T follicular helper cell (primary cell): ENCODE measurements at regions not wholly inside any gene's neighbourhood (a gene's known extent, or its start where the extent isn't known, plus 50 kb on each side); places are given as distances from the start of the nearest gene placed in this dataset.
"Not testable (repeated sequence)": the region's sequence is repeated elsewhere in the genome, so short reads cannot be mapped to it uniquely, and the experiment has no call there.

Experiments used
- DNase-seq: peaks from one replicate; pipeline ENCODE4 v3.0.0-alpha.2; 2020; ENCODE audit warnings: low read depth

DNA sequence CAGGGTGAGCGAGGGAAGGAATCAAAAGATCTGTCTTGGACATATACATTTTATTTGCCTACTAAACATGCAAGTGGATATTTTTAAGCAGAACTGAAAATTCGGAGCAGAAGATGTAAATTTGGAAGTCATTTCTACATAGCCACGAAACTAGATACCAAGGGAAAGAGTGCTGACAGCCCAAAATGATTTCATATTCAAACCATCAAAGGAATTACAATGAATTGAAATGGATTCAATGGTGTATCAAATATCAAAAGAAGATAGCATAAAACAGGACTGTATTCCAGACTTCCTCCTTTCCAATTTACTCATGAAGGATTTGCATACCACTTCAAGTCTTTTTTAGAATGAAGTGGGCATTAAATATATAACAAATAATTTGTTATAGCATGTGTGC, 313.5 kb upstream of the KITLG start:
- no peak for DNase-seq

DNA sequence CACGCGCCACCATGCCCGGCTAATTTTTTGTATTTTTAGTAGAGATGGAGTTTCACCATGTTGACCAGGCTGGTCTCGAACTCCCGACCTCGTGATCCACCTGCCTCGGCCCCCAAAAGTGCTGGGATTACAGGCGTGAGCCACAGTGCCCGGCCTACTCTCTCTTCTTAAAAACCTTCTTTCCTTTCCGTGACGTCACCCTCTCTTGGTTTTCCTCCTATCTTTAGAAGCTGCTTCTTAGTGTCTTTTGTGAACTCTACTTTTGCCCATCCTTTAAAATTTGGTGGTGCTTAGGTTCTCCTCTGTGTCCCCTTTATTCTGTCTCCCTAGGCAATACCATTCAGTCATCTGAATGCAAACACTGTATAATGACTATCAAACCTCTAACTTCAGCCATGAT, 311.2 kb upstream of the KITLG start:
- DNase-seq = not testable (repeated sequence)

GRCh38 chr12:88889326-88890110, 309.2 kb upstream of the KITLG start:
- DNase-seq = no peak

DNA sequence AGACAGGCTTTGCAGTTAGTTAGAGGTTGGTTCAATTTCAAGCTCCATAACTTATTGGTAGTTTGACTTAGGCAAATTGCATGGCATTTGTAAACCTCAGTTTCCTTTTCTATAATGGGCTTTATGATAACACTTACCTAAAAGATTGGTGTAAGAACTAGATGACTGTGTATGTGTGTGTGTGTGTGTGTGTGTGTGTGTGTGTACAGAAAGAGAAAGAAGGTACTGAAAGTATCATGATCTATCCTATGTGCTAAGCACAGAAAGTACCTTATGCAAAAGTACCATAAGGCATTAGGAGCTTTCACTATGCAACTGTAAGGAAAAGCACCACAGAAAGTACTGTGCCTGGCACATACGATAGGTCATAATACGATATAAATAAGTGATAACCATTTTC, 304.3 kb upstream of the KITLG start:
- DNase-seq = no peak

- DNase-seq = no peak
These were observed 302.4 kb upstream of the KITLG start for GRCh38 chr12:88882662-88883061.

- DNase-seq = no peak
These were observed 299.8 kb upstream of the KITLG start for GRCh38 chr12:88880051-88880450.

GRCh38 chr12:88878295-88878694, 298.0 kb upstream of the KITLG start:
- no peak for DNase-seq

- no peak for DNase-seq
These were observed 296.6 kb upstream of the KITLG start for GRCh38 chr12:88876857-88877256.

- DNase-seq = no peak
These were observed 289.9 kb upstream of the KITLG start for GRCh38 chr12:88870000-88870737.

GRCh38 chr12:88868050-88868449, 287.8 kb upstream of the KITLG start:
- no peak for DNase-seq

- DNase-seq = no peak
These were observed 287.2 kb upstream of the KITLG start for GRCh38 chr12:88867510-88867909.

- DNase-seq = no peak
These were observed 286.6 kb upstream of the KITLG start for GRCh38 chr12:88866881-88867280.

- DNase-seq = no peak
These were observed 285.3 kb upstream of the KITLG start for GRCh38 chr12:88865537-88865936.

GRCh38 chr12:88860851-88861250, 280.6 kb upstream of the KITLG start:
- no peak for DNase-seq

- DNase-seq = no peak
These were observed 275.9 kb upstream of the KITLG start for GRCh38 chr12:88856201-88856600.

DNA sequence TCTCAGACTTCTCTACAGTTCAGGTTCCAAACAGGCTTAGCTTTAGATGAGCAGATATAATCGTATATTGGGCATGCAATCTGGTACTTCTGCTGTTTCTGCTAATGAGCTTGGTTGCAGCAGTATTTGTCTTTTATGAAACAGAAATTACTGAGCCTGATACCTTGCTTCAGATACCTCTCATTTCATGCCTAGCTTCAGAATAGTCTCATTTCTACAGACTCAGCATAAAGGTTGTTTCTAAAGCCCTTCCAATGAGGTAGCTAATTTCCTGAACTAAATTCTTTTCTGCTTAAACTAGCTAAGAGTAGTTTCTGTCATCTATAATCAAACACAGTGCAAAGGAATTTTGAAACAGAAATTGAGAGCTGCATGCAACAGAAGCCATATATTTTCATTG, 275.0 kb upstream of the KITLG start:
- DNase-seq = no peak

DNA sequence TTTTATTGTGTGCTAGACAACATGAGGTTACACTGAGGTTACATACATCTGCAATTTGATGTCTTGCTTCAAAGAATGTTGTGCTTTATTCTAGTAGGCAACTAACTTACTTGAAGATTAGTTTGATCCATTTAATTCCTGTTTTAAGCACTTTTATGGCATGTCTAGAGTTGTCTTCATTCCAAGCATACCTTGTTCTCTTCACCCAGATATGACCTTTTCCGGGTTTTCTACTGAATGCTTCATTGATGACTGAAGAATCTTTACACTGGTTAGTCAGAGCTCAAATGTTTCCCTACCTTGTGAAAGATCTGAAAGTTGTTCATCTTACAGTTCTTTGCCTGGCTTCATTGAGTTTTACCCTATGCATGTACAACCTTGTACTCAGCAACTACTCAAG, 274.0 kb upstream of the KITLG start:
- DNase-seq = no peak

DNA sequence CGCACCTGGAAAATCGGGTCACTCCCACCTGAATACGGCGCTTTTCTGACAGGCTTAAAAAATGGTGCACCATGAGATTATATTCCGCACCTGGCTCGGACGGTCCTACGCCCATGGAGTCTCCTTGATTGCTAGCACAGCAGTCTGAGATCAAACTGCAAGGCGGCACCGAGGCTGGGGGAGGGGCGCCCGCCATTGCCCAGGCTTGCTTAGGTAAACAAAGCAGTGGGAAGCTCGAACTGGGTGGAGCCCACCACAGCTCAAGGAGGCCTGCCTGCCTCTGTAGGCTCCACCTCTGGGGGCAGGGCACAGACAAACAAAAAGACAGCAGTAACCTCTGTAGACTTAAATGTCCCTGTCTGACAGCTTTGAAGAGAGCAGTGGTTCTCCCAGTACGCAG, 267.0 kb upstream of the KITLG start:
- not testable (repeated sequence) for DNase-seq

GRCh38 chr12:88844426-88844825, 264.2 kb upstream of the KITLG start:
- DNase-seq = no peak

- DNase-seq = no peak
These were observed 262.0 kb upstream of the KITLG start for GRCh38 chr12:88842314-88842713.

DNA sequence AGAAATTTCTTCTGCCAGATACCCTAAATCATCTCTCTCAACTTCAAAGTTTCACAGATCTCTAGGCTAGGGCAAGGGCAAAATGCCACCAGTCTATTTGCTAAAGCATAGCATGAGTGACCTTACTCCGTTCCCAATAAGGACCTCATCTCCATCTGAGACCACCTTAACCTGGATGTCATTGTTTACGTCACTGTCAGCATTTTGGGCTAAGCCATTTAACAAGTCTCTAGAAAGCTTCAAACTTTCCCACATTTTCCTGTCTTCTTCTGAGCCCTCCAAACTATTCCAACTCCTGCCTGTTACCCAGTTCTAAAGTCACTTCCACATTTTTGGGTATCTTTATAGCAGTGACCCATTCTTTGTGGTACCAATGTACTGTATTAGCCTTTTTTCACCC, 259.2 kb upstream of the KITLG start:
- DNase-seq = no peak

DNA sequence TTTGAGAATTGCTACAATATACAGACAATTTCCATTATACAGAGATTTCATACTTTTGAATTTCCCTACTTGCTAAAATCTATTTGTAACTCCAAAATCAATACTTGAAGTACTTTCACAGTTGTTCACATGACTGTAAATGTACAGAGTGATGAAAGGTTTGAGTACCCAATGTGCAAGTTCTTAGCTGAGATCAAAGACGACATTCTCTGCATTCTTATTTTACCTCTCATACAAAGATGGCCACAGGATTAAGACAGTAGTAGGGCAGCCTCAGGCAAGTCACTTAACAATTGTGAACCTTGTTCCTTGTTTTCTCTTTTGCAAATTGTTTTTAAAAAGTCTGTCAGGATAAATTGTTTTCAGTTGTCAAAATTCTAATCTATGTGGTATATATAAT, 255.9 kb upstream of the KITLG start:
- DNase-seq = no peak

- no peak for DNase-seq
These were observed 254.0 kb upstream of the KITLG start for GRCh38 chr12:88834226-88834625.
